ENCODE measurements at regions not wholly inside any gene's neighbourhood (a gene's known extent, or its start where the extent isn't known, plus 50 kb on each side); places are given as distances from the start of the nearest gene placed in this dataset.

- Histone ChIP-seq H3K27ac (replicated peaks) (no peak overlapping the region), H3K4me3 (replicated peaks; ENCODE audit: insufficient read depth, low read length) (no peak overlapping the region), H3K27me3 (ENCODE audit: insufficient read depth, poor library complexity, severe bottlenecking) (no peaks in the 10 kb centered on the region)
- no peak for DNase-seq (ENCODE audit: low read depth in 1 of 2, low spot score in 1 of 2)
- TF ChIP-seq CTCF (IDR thresholded peaks at IDR 0.05; ENCODE audit: insufficient read depth, low read length) (no peak), POLR2AphosphoS5 (IDR thresholded peaks at IDR 0.05; ENCODE audit: low read depth) (no peak), GABPA (IDR thresholded peaks at IDR 0.05; ENCODE audit: low read depth) (no peak), REST (IDR thresholded peaks at IDR 0.05; ENCODE audit: insufficient replicate concordance, low read depth) (no peak)
These were observed 454.8 kb upstream of the SOX5 start for GRCh38 chr12:24404086-24404815.

- no peak for DNase-seq (ENCODE audit: low read depth in 1 of 2, low spot score in 1 of 2)
- Histone ChIP-seq H3K27me3 (ENCODE audit: insufficient read depth, poor library complexity, severe bottlenecking) (peaks cover 2% of the 10 kb centered on the region), H3K27ac (replicated peaks) (no peak overlapping the region), H3K4me3 (replicated peaks; ENCODE audit: insufficient read depth, low read length) (no peak overlapping the region)
- TF ChIP-seq CTCF (IDR thresholded peaks at IDR 0.05; ENCODE audit: insufficient read depth, low read length): no peak
- TF ChIP-seq SPI1 (IDR thresholded peaks at IDR 0.05; ENCODE audit: borderline replicate concordance, low read depth): no peak
- TF ChIP-seq POLR2AphosphoS5 (IDR thresholded peaks at IDR 0.05; ENCODE audit: low read depth): no peak
- TF ChIP-seq GABPA (IDR thresholded peaks at IDR 0.05; ENCODE audit: low read depth): no peak
- TF ChIP-seq REST (IDR thresholded peaks at IDR 0.05; ENCODE audit: insufficient replicate concordance, low read depth): no peak
These were observed 451.1 kb upstream of the SOX5 start for GRCh38 chr12:24400533-24400932.

- peaks cover 2% of the 10 kb centered on the region for H3K27me3 ChIP-seq (ENCODE audit: insufficient read depth, poor library complexity, severe bottlenecking)
- TF ChIP-seq CTCF (IDR thresholded peaks at IDR 0.05; ENCODE audit: insufficient read depth, low read length): no peak
- no peak for TF ChIP-seq POLR2AphosphoS5 (IDR thresholded peaks at IDR 0.05; ENCODE audit: low read depth)
- TF ChIP-seq GABPA (IDR thresholded peaks at IDR 0.05; ENCODE audit: low read depth): no peak
- no peak for TF ChIP-seq SPI1 (IDR thresholded peaks at IDR 0.05; ENCODE audit: borderline replicate concordance, low read depth)
- TF ChIP-seq REST (IDR thresholded peaks at IDR 0.05; ENCODE audit: insufficient replicate concordance, low read depth): no peak
- no peak overlapping the region for H3K4me3 ChIP-seq (replicated peaks; ENCODE audit: insufficient read depth, low read length)
- no peak for DNase-seq (ENCODE audit: low read depth in 1 of 2, low spot score in 1 of 2)
- no peak overlapping the region for H3K27ac ChIP-seq (replicated peaks)
These were observed 449.1 kb upstream of the SOX5 start for GRCh38 chr12:24398605-24399004.
